PC-3 (cell line): ENCODE measurements at regions not wholly inside any gene's neighbourhood (a gene's known extent, or its start where the extent isn't known, plus 50 kb on each side); places are given as distances from the start of the nearest gene placed in this dataset.

Source experiments
- ATAC-seq: fragments of 200-7000 bp; cut with Tn5 transposase; 2 replicates; pipeline ENCODE4 v1.9.1; 2020; ENCODE audit warnings: mild to moderate bottlenecking, moderate library complexity
- BruUV-seq: library from RNA; stranded (reverse); fragments of 400-500 nt; replicated peaks from 2 replicates; lab custom pipeline; 2021; lab: Mats Ljungman, UMichigan
- CTCF ChIA-PET: fragments of 300-600 bp; sonication (Branson Sonifier 250); formaldehyde crosslinking; loops from one replicate; lab custom pipeline; 2022; ENCODE audit warnings: antibody characterized with exemption; lab: Charles Lee
- POLR2A ChIA-PET: fragments of 300-600 bp; sonication (Branson Sonifier 250); formaldehyde crosslinking; loops from one replicate; lab custom pipeline; 2022; ENCODE audit warnings: antibody characterized with exemption; ENCODE audit not compliant: unreplicated experiment; lab: Charles Lee
- DNase-seq: peaks from one replicate; pipeline ENCODE4 v3.0.0-alpha.2; 2015
- H2AFZ ChIP-seq: fragments of 300-600 bp; sonication (generic); 2 replicates; pipeline ENCODE4 v1.6.0; 2016; ENCODE audit warnings: antibody characterized with exemption, low read length
- H3F3A ChIP-seq: fragments of 300-600 bp; sonication (generic); one replicate; pipeline ENCODE4 v1.6.0; 2017; ENCODE audit warnings: antibody characterized with exemption, low read length, control low read depth, mild to moderate bottlenecking; ENCODE audit not compliant: unreplicated experiment
- H3K27ac ChIP-seq: fragments of 300-600 bp; sonication (generic); 2 replicates; pipeline ENCODE4 v1.5.1; 2016; ENCODE audit warnings: mild to moderate bottlenecking, low read length
- H3K27me3 ChIP-seq: fragments of 300-600 bp; sonication (generic); 2 replicates; pipeline ENCODE4 v1.6.1; 2016; ENCODE audit warnings: low read length, mixed read lengths
- H3K36me3 ChIP-seq: fragments of 300-600 bp; sonication (generic); 2 replicates; pipeline ENCODE4 v1.6.1; 2016; ENCODE audit warnings: low read depth, mixed run types, low read length, mixed read lengths
- H3K4me1 ChIP-seq: fragments of 300-600 bp; sonication (generic); 2 replicates; pipeline ENCODE4 v1.5.1; 2016; ENCODE audit warnings: low read length; ENCODE audit not compliant: insufficient read depth
- H3K4me2 ChIP-seq: fragments of 300-600 bp; sonication (generic); 2 replicates; pipeline ENCODE4 v1.6.0; 2016; ENCODE audit warnings: low read length
- H3K4me3 ChIP-seq: fragments of 300-600 bp; sonication (generic); 2 replicates; pipeline ENCODE4 v1.5.1; 2016; ENCODE audit warnings: mild to moderate bottlenecking, low read length, mixed read lengths
- H3K79me2 ChIP-seq: fragments of 300-600 bp; sonication (generic); 2 replicates; pipeline ENCODE4 v1.6.1; 2017; ENCODE audit warnings: low read length, mixed read lengths
- H3K9ac ChIP-seq: fragments of 300-600 bp; sonication (generic); 2 replicates; pipeline ENCODE4 v1.6.0; 2016; ENCODE audit warnings: mild to moderate bottlenecking, low read length
- H3K9me2 ChIP-seq: fragments of 300-600 bp; sonication (generic); replicated peaks from 2 replicates; pipeline ENCODE4 v1.6.1; 2016; ENCODE audit warnings: mixed run types, low read length, mixed read lengths
- H3K9me3 ChIP-seq: fragments of 300-600 bp; sonication (generic); 2 replicates; pipeline ENCODE4 v1.6.1; 2016; ENCODE audit warnings: low read length, mixed read lengths
- H4K20me1 ChIP-seq: fragments of 300-600 bp; sonication (generic); 2 replicates; pipeline ENCODE4 v1.6.1; 2016; ENCODE audit warnings: low read length, mixed read lengths
- CTCF ChIP-seq: fragments of 300-600 bp; sonication (generic); conservative IDR thresholded peaks from 2 replicates; pipeline ENCODE4 v1.5.1; 2017; ENCODE audit warnings: antibody characterized with exemption, low read depth, mild to moderate bottlenecking, low read length
- EZH2 ChIP-seq: fragments of 300-600 bp; sonication (generic); IDR thresholded peaks from one replicate; pipeline ENCODE4 v1.6.1; 2017; ENCODE audit warnings: antibody characterized with exemption, mild to moderate bottlenecking, low read length; ENCODE audit not compliant: unreplicated experiment
- EZH2phosphoT487 ChIP-seq: fragments of 300-600 bp; sonication (generic); IDR thresholded peaks from 2 replicates; pipeline ENCODE4 v1.6.1; 2018; ENCODE audit warnings: mild to moderate bottlenecking, antibody characterized with exemption, low read length, borderline replicate concordance
- intact Hi-C: fragments of 100-400 bp; cut with micrococcal nuclease; formaldehyde crosslinking; loops from 2 replicates; pipeline ENCODE4 v1.9.0; 2023

- ChIA-PET CTCF (no interaction called here), POLR2A (no interaction called here)
- Histone ChIP-seq H3K27ac (no peak overlapping the region), H3K9me3 (no peaks in the 10 kb centered on the region), H3K4me2 (no peak overlapping the region), H2AFZ (no peak overlapping the region), H3K4me3 (no peak overlapping the region), H3K4me1 (no peaks in the 10 kb centered on the region), H3K9me2 (no peaks in the 10 kb centered on the region), H3K9ac (no peak overlapping the region), H4K20me1 (no peaks in the 10 kb centered on the region), H3F3A (no peaks in the 10 kb centered on the region), H3K79me2 (no peaks in the 10 kb centered on the region), H3K27me3 (no peaks in the 10 kb centered on the region), H3K36me3 (no peaks in the 10 kb centered on the region)
- intact Hi-C loops = no loop called here
- ATAC-seq (no peak), DNase-seq (no peak)
- TF ChIP-seq EZH2 = no peak
- TF ChIP-seq CTCF = no peak
- TF ChIP-seq EZH2phosphoT487 = no peak
- no TSS peak for BruUV-seq
These were observed 1276.0 kb upstream of the ADGRL4 start for GRCh38 chr1:80282536-80282935.

- H3K4me2 ChIP-seq = no peak overlapping the region
- CTCF ChIA-PET = no interaction called here
- intact Hi-C loops = no loop called here
- no peak for DNase-seq
- H3K27ac ChIP-seq = no peak overlapping the region
- H3K36me3 ChIP-seq = no peaks in the 10 kb centered on the region
- H3K9ac ChIP-seq = no peak overlapping the region
- no peaks in the 10 kb centered on the region for H3F3A ChIP-seq
- BruUV-seq = no TSS peak
- no peak for ATAC-seq
- POLR2A ChIA-PET = no interaction called here
- H3K9me2 ChIP-seq = no peaks in the 10 kb centered on the region
- no peaks in the 10 kb centered on the region for H4K20me1 ChIP-seq
- no peaks in the 10 kb centered on the region for H3K79me2 ChIP-seq
- no peaks in the 10 kb centered on the region for H3K4me1 ChIP-seq
- H3K9me3 ChIP-seq = no peaks in the 10 kb centered on the region
- H3K4me3 ChIP-seq = no peak overlapping the region
- TF ChIP-seq EZH2 = no peak
- H2AFZ ChIP-seq = no peak overlapping the region
- H3K27me3 ChIP-seq = no peaks in the 10 kb centered on the region
These were observed 1272.4 kb upstream of the ADGRL4 start for GRCh38 chr1:80278936-80279335.

GRCh38 chr1:80274256-80274655, 1267.7 kb upstream of the ADGRL4 start:
- Histone ChIP-seq H3K9ac (no peak overlapping the region), H3F3A (no peaks in the 10 kb centered on the region), H3K27ac (no peak overlapping the region), H3K36me3 (no peaks in the 10 kb centered on the region), H3K4me3 (no peak overlapping the region), H3K4me1 (no peaks in the 10 kb centered on the region), H3K4me2 (no peak overlapping the region), H3K79me2 (no peaks in the 10 kb centered on the region), H2AFZ (no peak overlapping the region), H3K27me3 (no peaks in the 10 kb centered on the region), H4K20me1 (no peaks in the 10 kb centered on the region), H3K9me2 (no peaks in the 10 kb centered on the region), H3K9me3 (no peaks in the 10 kb centered on the region)
- intact Hi-C loops = no loop called here
- ChIA-PET CTCF (no interaction called here), POLR2A (no interaction called here)
- TF ChIP-seq EZH2 = no peak
- TF ChIP-seq CTCF = no peak
- TF ChIP-seq EZH2phosphoT487 = no peak
- no TSS peak for BruUV-seq
- no peak for DNase-seq
- no peak for ATAC-seq
